SU-DHL-6 (cell line): ENCODE measurements at regions not wholly inside any gene's neighbourhood (a gene's known extent, or its start where the extent isn't known, plus 50 kb on each side); places are given as distances from the start of the nearest gene placed in this dataset.
"Not testable (repeated sequence)": the region's sequence is repeated elsewhere in the genome, so short reads cannot be mapped to it uniquely, and the experiment has no call there.

Experiments used
- H2AFZ ChIP-seq: fragments of 200-600 bp; sonication (generic); 2 replicates; pipeline ENCODE4 v1.6.1; 2014; ENCODE audit warnings: low read depth, mild to moderate bottlenecking, moderate library complexity, mixed read lengths, antibody characterized with exemption, low read length; ENCODE audit not compliant: severe bottlenecking
- H3F3A ChIP-seq: fragments of 200-600 bp; shearing (Covaris generic); 2 replicates; pipeline ENCODE4 v1.6.0; 2016; ENCODE audit warnings: antibody characterized with exemption, mild to moderate bottlenecking; ENCODE audit not compliant: insufficient read depth
- H3K27ac ChIP-seq: fragments of 200-600 bp; sonication (generic); 2 replicates; pipeline ENCODE4 v1.5.1; 2016; ENCODE audit warnings: low read depth, mild to moderate bottlenecking, low read length, moderate library complexity, mixed read lengths
- H3K27me3 ChIP-seq: fragments of 200-600 bp; sonication (generic), shearing (Covaris generic); 2 replicates; pipeline ENCODE4 v1.6.0; 2014; ENCODE audit warnings: mild to moderate bottlenecking, low read length
- H3K36me3 ChIP-seq: fragments of 200-600 bp; sonication (generic); 2 replicates; pipeline ENCODE4 v1.6.1; 2014; ENCODE audit warnings: mild to moderate bottlenecking, low read length, mixed read lengths
- H3K4me2 ChIP-seq: fragments of 300-600, 200-600 bp; shearing (Covaris generic), sonication (generic); 2 replicates; pipeline ENCODE4 v1.6.0; 2014; ENCODE audit warnings: low read length, low read depth, mild to moderate bottlenecking; ENCODE audit not compliant: poor library complexity, severe bottlenecking
- H3K4me3 ChIP-seq: fragments of 200-600 bp; sonication (generic); 2 replicates; pipeline ENCODE4 v1.5.1; 2014; ENCODE audit warnings: antibody characterized with exemption, low read length, mild to moderate bottlenecking, mixed read lengths; ENCODE audit not compliant: insufficient read depth, poor library complexity, severe bottlenecking
- H3K79me2 ChIP-seq: fragments of 200-600 bp; sonication (generic); 2 replicates; pipeline ENCODE4 v1.6.1; 2014; ENCODE audit warnings: mild to moderate bottlenecking, low read length, moderate library complexity; ENCODE audit not compliant: insufficient read depth
- H3K9ac ChIP-seq: fragments of 200-600 bp; sonication (generic); 2 replicates; pipeline ENCODE4 v1.7.0; 2014; ENCODE audit warnings: mild to moderate bottlenecking, low read length
- H3K9me2 ChIP-seq: fragments of 200-600 bp; sonication (generic); replicated peaks from 2 replicates; pipeline ENCODE4 v1.6.1; 2014; ENCODE audit warnings: low read length; ENCODE audit not compliant: insufficient read depth
- H3K9me3 ChIP-seq: fragments of 200-600 bp; sonication (generic); 2 replicates; pipeline ENCODE4 v1.6.1; 2014; ENCODE audit warnings: low read length, mixed read lengths; ENCODE audit not compliant: insufficient read depth
- H4K20me1 ChIP-seq: fragments of 200-600 bp; sonication (generic); 2 replicates; pipeline ENCODE4 v1.6.1; 2014; ENCODE audit warnings: low read depth, mild to moderate bottlenecking, antibody characterized with exemption, low read length, moderate library complexity, mixed read lengths
- CTCF ChIP-seq: fragments of 200-600 bp; sonication (generic); IDR thresholded peaks from one replicate; pipeline ENCODE4 v1.5.1; 2017; ENCODE audit warnings: antibody characterized with exemption, mild to moderate bottlenecking, low read length, moderate library complexity; ENCODE audit not compliant: insufficient read depth, poor library complexity, severe bottlenecking
- EZH2phosphoT487 ChIP-seq: fragments of 200-600 bp; sonication (generic), shearing (Covaris generic); conservative IDR thresholded peaks from 2 replicates; pipeline ENCODE4 v1.6.1; 2018; ENCODE audit warnings: mild to moderate bottlenecking, antibody characterized with exemption, low read length, moderate library complexity, mixed read lengths

DNA sequence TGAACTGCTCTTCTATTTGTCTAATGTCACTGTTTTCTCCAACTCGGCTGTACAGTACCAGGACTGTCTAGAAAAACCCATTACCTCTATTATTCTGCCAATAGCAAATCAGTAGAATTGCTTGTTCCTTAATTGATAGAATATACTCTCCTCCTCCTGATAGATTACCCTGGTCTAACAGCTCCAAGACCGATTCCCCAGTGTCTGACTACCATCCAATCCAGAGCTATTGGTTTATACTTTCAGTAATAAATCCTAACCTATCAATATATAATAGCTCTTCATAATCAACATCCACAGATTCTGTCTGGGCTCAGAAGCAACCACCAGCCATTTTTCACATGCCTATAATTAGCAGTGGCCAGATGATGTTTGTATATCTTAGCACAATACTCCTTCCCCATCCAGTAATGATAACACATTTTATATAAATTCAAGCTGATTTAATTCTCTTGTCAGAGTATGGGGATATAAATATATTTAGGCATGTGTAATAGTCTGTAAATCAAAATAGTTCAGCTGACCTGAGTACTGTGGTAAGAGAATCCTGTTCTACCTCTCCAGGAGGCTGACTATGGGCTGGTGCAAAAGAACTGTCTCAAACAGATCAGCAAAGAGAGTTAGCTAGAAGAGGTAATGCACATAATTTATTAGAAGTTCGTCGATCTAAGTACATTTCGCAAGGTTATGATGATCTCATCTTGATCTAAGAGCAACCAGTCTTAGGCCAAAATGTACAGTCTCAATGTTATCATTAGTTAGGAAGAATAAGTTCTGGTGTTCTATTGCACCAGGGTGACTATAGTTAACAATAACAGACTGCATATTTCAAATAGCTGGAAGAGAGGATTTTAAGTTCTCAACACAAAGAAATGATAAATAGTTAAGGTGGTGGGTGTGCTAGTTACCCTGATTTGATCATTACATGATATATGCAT, 193.4 kb downstream of the SHOX2 start:
- H3K36me3 ChIP-seq = no peaks in the 10 kb centered on the region
- H3K27ac ChIP-seq = no peak overlapping the region
- no peak overlapping the region for H3K9ac ChIP-seq
- H3K9me3 ChIP-seq = no peaks in the 10 kb centered on the region
- H3K4me3 ChIP-seq = no peak overlapping the region
- no peak overlapping the region for H3K4me2 ChIP-seq
- no peaks in the 10 kb centered on the region for H4K20me1 ChIP-seq
- TF ChIP-seq CTCF = no peak
- TF ChIP-seq EZH2phosphoT487 = no peak
- H3K79me2 ChIP-seq = no peaks in the 10 kb centered on the region
- H3K9me2 ChIP-seq = no peaks in the 10 kb centered on the region
- no peaks in the 10 kb centered on the region for H3F3A ChIP-seq
- H2AFZ ChIP-seq = no peak overlapping the region
- no peaks in the 10 kb centered on the region for H3K27me3 ChIP-seq

DNA sequence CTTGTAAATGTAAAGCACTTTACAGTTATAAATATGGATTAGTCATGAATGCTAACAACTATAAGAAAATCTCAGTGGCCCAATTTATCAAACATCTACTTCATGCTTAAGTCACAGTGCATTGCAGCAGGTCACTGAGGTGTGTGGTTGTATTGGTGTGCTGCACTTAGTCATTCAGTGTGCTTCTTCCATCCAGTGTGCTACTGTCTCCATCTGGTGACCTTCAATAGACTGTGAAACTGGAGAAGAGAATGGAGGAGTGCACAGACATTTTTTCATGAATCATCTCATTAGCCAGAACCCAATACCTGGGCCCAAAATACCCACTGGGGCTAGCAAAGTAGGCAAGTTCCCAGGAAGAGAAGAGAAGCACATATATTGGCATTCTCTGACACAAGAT, 199.6 kb downstream of the SHOX2 start:
- H3K4me2 ChIP-seq = no peak overlapping the region
- no peaks in the 10 kb centered on the region for H3K27me3 ChIP-seq
- no peak overlapping the region for H2AFZ ChIP-seq
- no peak overlapping the region for H3K4me3 ChIP-seq
- H3K9me3 ChIP-seq = no peaks in the 10 kb centered on the region
- H3K9ac ChIP-seq = no peak overlapping the region
- no peak for TF ChIP-seq EZH2phosphoT487
- TF ChIP-seq CTCF = no peak
- H4K20me1 ChIP-seq = no peaks in the 10 kb centered on the region
- H3K27ac ChIP-seq = no peak overlapping the region
- no peaks in the 10 kb centered on the region for H3K36me3 ChIP-seq
- H3F3A ChIP-seq = no peaks in the 10 kb centered on the region
- H3K9me2 ChIP-seq = no peaks in the 10 kb centered on the region
- H3K79me2 ChIP-seq = no peaks in the 10 kb centered on the region

GRCh38 chr3:157905885-157906284, 200.3 kb downstream of the SHOX2 start:
- no peaks in the 10 kb centered on the region for H3K9me2 ChIP-seq
- no peak overlapping the region for H3K4me3 ChIP-seq
- H3K9me3 ChIP-seq = no peaks in the 10 kb centered on the region
- no peak for TF ChIP-seq CTCF
- no peak for TF ChIP-seq EZH2phosphoT487
- H3K36me3 ChIP-seq = no peaks in the 10 kb centered on the region
- H3K4me2 ChIP-seq = no peak overlapping the region
- no peak overlapping the region for H2AFZ ChIP-seq
- H3K27ac ChIP-seq = no peak overlapping the region
- H3K79me2 ChIP-seq = no peaks in the 10 kb centered on the region
- no peaks in the 10 kb centered on the region for H3F3A ChIP-seq
- no peaks in the 10 kb centered on the region for H4K20me1 ChIP-seq
- no peak overlapping the region for H3K9ac ChIP-seq
- H3K27me3 ChIP-seq = no peaks in the 10 kb centered on the region

DNA sequence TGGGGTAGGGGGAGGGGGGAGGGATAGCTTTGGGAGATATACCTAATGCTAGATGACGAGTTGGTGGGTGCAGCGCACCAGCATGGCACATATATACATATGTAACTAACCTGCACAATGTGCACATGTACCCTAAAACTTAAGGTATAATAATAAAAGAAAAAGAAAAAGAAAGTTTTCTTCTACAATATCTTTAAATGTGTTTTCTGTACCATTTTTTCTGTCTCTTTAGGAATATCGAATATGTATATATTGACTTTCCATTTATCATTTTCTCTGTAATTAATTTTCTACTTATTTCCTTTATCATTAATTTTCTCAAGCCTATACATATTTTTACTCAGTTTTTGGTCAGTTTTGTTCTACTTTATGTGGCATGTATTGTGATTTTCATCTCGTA, 203.5 kb downstream of the SHOX2 start:
- not testable (repeated sequence) for H2AFZ ChIP-seq, H3F3A ChIP-seq, H3K79me2 ChIP-seq

More for the DNA sequence above, 203.5 kb downstream of the SHOX2 start:
- H3K4me3 ChIP-seq, H3K36me3 ChIP-seq, H3K27ac ChIP-seq, H3K27me3 ChIP-seq, H4K20me1 ChIP-seq, H3K4me2 ChIP-seq, H3K9me2 ChIP-seq, H3K9ac ChIP-seq, H3K9me3 ChIP-seq: not testable (repeated sequence)
